ENCODE measurements at regions not wholly inside any gene's neighbourhood (a gene's known extent, or its start where the extent isn't known, plus 50 kb on each side); places are given as distances from the start of the nearest gene placed in this dataset.
"Not testable (repeated sequence)": the region's sequence is repeated elsewhere in the genome, so short reads cannot be mapped to it uniquely, and the experiment has no call there.

DNA sequence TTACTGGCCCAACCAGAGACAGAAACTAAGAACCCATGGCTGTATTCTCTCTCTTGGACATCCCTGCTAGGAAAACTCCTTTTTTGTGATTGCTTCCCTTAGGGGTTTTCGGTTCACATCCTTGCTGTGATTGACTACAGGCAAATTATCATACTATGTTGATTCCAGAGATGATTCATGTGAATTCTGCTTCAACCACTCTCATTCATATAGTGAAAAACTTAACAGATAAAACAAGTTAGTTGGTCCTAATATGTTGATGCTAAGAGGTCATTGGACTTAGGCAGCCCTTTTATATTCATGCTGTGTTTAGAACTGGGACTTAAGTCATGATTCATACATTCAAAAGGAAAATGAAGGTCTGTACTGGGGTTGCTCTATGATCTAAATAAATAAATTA is 76.9 kb upstream of the CCN2 start:
- H3K4me1 Mint-ChIP-seq = peaks cover 6% of the 10 kb centered on the region
- no peak for DNase-seq (ENCODE audit: low spot score in 2 of 2, unreplicated experiment in 2 of 2)
- TF ChIP-seq, protein P1, sequence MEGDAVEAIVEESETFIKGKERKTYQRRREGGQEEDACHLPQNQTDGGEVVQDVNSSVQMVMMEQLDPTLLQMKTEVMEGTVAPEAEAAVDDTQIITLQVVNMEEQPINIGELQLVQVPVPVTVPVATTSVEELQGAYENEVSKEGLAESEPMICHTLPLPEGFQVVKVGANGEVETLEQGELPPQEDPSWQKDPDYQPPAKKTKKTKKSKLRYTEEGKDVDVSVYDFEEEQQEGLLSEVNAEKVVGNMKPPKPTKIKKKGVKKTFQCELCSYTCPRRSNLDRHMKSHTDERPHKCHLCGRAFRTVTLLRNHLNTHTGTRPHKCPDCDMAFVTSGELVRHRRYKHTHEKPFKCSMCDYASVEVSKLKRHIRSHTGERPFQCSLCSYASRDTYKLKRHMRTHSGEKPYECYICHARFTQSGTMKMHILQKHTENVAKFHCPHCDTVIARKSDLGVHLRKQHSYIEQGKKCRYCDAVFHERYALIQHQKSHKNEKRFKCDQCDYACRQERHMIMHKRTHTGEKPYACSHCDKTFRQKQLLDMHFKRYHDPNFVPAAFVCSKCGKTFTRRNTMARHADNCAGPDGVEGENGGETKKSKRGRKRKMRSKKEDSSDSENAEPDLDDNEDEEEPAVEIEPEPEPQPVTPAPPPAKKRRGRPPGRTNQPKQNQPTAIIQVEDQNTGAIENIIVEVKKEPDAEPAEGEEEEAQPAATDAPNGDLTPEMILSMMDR (IDR thresholded peaks at IDR 0.05; ENCODE audit: unreplicated experiment) = no peak
- H3K36me3 Mint-ChIP-seq = no peaks in the 10 kb centered on the region
- no peak overlapping the region for H3K4me3 Mint-ChIP-seq
- H3K9me3 Mint-ChIP-seq = peaks cover 5% of the 10 kb centered on the region
- H3K27me3 Mint-ChIP-seq (ENCODE audit: low read depth) = no peaks in the 10 kb centered on the region
- H3K27ac Mint-ChIP-seq = no peak overlapping the region

DNA sequence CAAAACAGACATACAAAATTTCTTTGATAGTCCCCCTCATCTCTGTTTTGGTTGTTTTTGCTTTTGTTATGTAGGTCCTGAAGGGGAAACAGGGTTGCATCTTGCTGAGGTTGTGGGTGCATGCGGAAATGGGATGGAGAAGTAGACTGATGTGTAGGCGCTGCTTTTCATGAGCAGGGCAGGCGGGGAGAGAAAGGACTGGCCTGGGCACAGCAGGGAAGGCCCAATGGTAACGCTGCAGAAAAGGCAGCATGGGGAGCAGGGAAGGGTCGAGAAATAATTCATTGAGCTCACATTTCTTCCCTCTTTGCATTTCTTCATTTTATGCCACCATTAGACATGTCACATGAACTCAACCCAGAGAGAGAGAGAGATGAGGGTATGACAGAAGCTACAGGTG is 74.3 kb upstream of the CCN2 start:
- Mint-ChIP-seq H3K4me3 (no peak overlapping the region), H3K9me3 (peaks cover 5% of the 10 kb centered on the region), H3K36me3 (no peaks in the 10 kb centered on the region), H3K27me3 (ENCODE audit: low read depth) (no peaks in the 10 kb centered on the region), H3K27ac (no peak overlapping the region), H3K4me1 (peaks cover 5% of the 10 kb centered on the region)
- DNase-seq (ENCODE audit: low spot score in 2 of 2, unreplicated experiment in 2 of 2) = no peak
- TF ChIP-seq, protein P1 (IDR thresholded peaks at IDR 0.05; ENCODE audit: unreplicated experiment) = no peak

DNA sequence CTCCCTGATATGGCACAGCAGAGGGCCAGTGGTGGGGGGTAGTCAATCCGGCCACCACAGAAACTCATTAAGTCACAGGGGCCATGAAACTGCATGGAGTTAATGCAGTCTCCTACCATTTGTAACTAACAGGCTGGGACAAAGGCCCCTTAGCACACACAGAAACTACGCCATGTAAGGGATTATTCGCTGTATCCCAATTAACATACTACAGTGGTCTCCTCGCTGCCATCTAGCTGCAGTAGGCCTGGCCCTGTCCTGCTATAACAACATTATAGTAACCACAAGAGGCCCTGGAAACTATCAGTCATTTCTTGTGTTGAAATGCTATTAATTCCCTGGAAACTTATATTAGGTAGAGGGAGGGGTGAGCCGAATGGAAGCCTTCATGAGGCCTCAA is 72.3 kb upstream of the CCN2 start:
- no peaks in the 10 kb centered on the region for H3K27me3 Mint-ChIP-seq (ENCODE audit: low read depth)

DNA sequence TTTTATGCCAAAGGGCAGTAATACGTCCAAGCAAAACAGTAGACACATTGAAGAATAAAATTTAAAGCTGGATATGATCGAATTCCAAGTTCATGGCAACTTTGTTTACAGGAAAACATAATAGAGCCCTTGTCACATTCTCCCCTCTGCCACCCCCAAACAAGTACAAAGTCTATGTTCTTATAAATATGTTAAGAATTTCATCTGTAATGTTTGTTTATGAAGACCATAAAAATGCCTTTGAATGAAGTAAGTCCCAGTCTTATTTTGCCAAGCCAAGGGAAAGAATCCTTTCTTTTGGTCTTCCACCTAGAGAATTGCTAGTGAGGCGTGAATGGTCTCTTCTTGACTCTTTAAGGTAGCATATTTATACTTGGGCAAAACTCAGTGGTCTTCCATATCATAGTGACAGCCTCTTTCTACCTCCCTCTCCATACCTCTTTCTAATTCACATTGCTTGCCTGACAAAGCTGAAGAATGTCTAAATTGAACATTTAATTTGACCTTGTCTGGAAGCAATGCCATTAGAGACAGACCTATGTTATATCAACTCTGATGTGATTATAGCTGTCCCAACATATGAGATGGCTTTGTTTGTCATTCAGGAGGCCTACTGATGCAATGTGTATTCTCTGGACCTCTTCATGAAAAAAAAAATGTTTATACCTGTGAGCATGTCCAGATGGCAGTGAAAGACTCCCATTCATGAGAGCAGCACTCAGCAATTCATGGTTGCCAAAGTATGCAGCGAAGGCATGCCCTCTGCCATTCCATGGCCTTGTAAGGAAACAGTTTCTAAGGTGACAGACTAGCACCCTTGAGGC is 70.6 kb upstream of the CCN2 start:
- TF ChIP-seq, protein P1 (IDR thresholded peaks at IDR 0.05; ENCODE audit: unreplicated experiment) = no peak
- Mint-ChIP-seq H3K4me3 (no peak overlapping the region), H3K9me3 (peaks cover 5% of the 10 kb centered on the region), H3K36me3 (no peaks in the 10 kb centered on the region), H3K27ac (no peak overlapping the region), H3K27me3 (ENCODE audit: low read depth) (no peaks in the 10 kb centered on the region), H3K4me1 (peaks cover 5% of the 10 kb centered on the region)
- no peak for DNase-seq (ENCODE audit: low spot score in 2 of 2, unreplicated experiment in 2 of 2)

More for the DNA sequence above, 72.3 kb upstream of the CCN2 start:
- Mint-ChIP-seq H3K4me3 (no peak overlapping the region), H3K9me3 (peaks cover 5% of the 10 kb centered on the region), H3K36me3 (no peaks in the 10 kb centered on the region), H3K4me1 (peaks cover 5% of the 10 kb centered on the region), H3K27ac (no peak overlapping the region)
- DNase-seq (ENCODE audit: low spot score in 2 of 2, unreplicated experiment in 2 of 2) = no peak
- TF ChIP-seq, protein P1 (IDR thresholded peaks at IDR 0.05; ENCODE audit: unreplicated experiment) = no peak

DNA sequence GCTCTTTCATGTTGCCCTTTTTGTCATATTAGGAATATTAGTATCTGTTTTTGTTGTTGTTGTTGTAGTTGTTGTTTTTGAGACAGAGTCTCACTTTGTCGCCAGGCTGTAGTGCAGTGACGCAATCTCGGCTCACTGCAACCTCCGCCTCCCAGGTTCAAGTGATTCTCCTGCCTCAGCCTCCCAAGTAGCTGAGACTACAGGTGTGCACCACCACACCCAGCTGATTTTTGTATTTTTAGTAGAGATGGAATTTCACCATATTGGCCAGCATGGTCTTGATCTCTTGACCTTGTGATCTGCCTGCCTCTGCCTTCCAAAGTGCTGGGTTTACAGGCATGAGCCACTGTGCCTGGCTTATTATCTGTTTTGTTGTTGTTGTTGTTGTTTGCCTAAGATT is 69.7 kb upstream of the CCN2 start:
- H3K4me1 Mint-ChIP-seq; H3K36me3 Mint-ChIP-seq; H3K27ac Mint-ChIP-seq; H3K9me3 Mint-ChIP-seq; DNase-seq (ENCODE audit: low spot score in 2 of 2, unreplicated experiment in 2 of 2); H3K27me3 Mint-ChIP-seq (ENCODE audit: low read depth); H3K4me3 Mint-ChIP-seq: not testable (repeated sequence)

DNA sequence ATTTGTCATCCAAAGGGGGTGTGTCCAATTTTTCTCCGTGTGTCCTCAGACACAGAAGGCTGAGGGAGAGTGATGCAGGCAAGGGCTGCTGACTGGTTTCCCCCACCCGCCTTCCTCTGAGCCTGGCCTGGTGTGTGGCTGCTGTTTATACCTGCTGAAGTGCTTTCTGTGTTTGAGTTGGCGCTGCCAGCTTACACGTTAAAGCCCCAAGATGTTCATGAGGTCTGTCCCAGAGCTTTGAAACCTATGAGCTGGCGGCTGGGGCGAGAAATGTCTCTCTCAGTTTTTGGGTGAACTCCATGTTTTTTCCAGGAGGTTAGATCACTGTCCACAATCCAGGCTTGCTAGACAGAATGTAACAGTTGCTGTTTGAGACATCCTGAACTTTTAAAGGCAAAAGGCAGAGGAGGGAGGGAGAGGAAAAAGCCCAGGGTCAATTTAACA is 69.0 kb upstream of the CCN2 start:
- Mint-ChIP-seq H3K36me3 (no peaks in the 10 kb centered on the region), H3K27ac (peak overlapping the region; percentile 3)
- TF ChIP-seq, protein P1 (IDR thresholded peaks at IDR 0.05; ENCODE audit: unreplicated experiment) = no peak

More for the DNA sequence above, 69.0 kb upstream of the CCN2 start:
- Mint-ChIP-seq H3K9me3 (peaks cover 5% of the 10 kb centered on the region), H3K4me1 (peaks cover 5% of the 10 kb centered on the region), H3K4me3 (no peak overlapping the region), H3K27me3 (ENCODE audit: low read depth) (no peaks in the 10 kb centered on the region)
- DNase-seq (ENCODE audit: low spot score in 2 of 2, unreplicated experiment in 2 of 2) = no peak
